ENCODE measurements at regions not wholly inside any gene's neighbourhood (a gene's known extent, or its start where the extent isn't known, plus 50 kb on each side); places are given as distances from the start of the nearest gene placed in this dataset.

GRCh38 chr22:48004038-48004437 is 1241.6 kb downstream of the TBC1D22A start:
- TF ChIP-seq CTCF (IDR thresholded peaks at IDR 0.05; ENCODE audit: low read depth, low read length, poor library complexity, severe bottlenecking) (peak; percentile 57), EZH2phosphoT487 (IDR thresholded peaks at IDR 0.05; ENCODE audit: borderline replicate concordance, low read length) (no peak)
- no peaks in the 10 kb centered on the region for H3K9me3 ChIP-seq (ENCODE audit: control insufficient read depth, insufficient read depth, low read length)
- no peaks in the 10 kb centered on the region for H3K9me2 ChIP-seq (replicated peaks; ENCODE audit: control insufficient read depth, low read length)
- H3K4me2 ChIP-seq (ENCODE audit: low read length): no peak overlapping the region
- H3K27ac ChIP-seq (ENCODE audit: low read depth, low read length): no peak overlapping the region
- no peaks in the 10 kb centered on the region for H3K79me2 ChIP-seq (ENCODE audit: control insufficient read depth, low read length)
- H3K27me3 ChIP-seq (ENCODE audit: control insufficient read depth, low read length): no peaks in the 10 kb centered on the region
- H3K4me1 ChIP-seq (ENCODE audit: control insufficient read depth, low read length): peaks cover 10% of the 10 kb centered on the region
- no peaks in the 10 kb centered on the region for H3F3A ChIP-seq (ENCODE audit: control insufficient read depth, insufficient read depth)
- no peaks in the 10 kb centered on the region for H3K36me3 ChIP-seq (ENCODE audit: control insufficient read depth, low read length)
- H4K20me1 ChIP-seq (ENCODE audit: control insufficient read depth, insufficient read depth, low read depth, low read length): no peaks in the 10 kb centered on the region
- no peak overlapping the region for H3K4me3 ChIP-seq (ENCODE audit: low read length)

GRCh38 chr22:48001101-48001500 is 1238.7 kb downstream of the TBC1D22A start:
- Histone ChIP-seq H3K27me3 (ENCODE audit: control insufficient read depth, low read length) (no peaks in the 10 kb centered on the region), H3K9me2 (replicated peaks; ENCODE audit: control insufficient read depth, low read length) (no peaks in the 10 kb centered on the region), H3K79me2 (ENCODE audit: control insufficient read depth, low read length) (no peaks in the 10 kb centered on the region), H3K4me3 (ENCODE audit: low read length) (no peak overlapping the region), H3K9me3 (ENCODE audit: control insufficient read depth, insufficient read depth, low read length) (no peaks in the 10 kb centered on the region), H3K4me2 (ENCODE audit: low read length) (no peak overlapping the region), H4K20me1 (ENCODE audit: control insufficient read depth, insufficient read depth, low read depth, low read length) (no peaks in the 10 kb centered on the region), H3K4me1 (ENCODE audit: control insufficient read depth, low read length) (peaks cover 22% of the 10 kb centered on the region), H3K36me3 (ENCODE audit: control insufficient read depth, low read length) (no peaks in the 10 kb centered on the region), H3K27ac (ENCODE audit: low read depth, low read length) (no peak overlapping the region), H3F3A (ENCODE audit: control insufficient read depth, insufficient read depth) (no peaks in the 10 kb centered on the region)
- TF ChIP-seq CTCF (IDR thresholded peaks at IDR 0.05; ENCODE audit: low read depth, low read length, poor library complexity, severe bottlenecking): no peak
- TF ChIP-seq EZH2phosphoT487 (IDR thresholded peaks at IDR 0.05; ENCODE audit: borderline replicate concordance, low read length): no peak

GRCh38 chr22:47997612-47998011 is 1235.2 kb downstream of the TBC1D22A start:
- peaks cover 17% of the 10 kb centered on the region for H3K4me1 ChIP-seq (ENCODE audit: control insufficient read depth, low read length)
- H3K79me2 ChIP-seq (ENCODE audit: control insufficient read depth, low read length): no peaks in the 10 kb centered on the region
- H3K27ac ChIP-seq (ENCODE audit: low read depth, low read length): no peak overlapping the region
- TF ChIP-seq EZH2phosphoT487 (IDR thresholded peaks at IDR 0.05; ENCODE audit: borderline replicate concordance, low read length) (no peak), CTCF (IDR thresholded peaks at IDR 0.05; ENCODE audit: low read depth, low read length, poor library complexity, severe bottlenecking) (no peak)
- H3K27me3 ChIP-seq (ENCODE audit: control insufficient read depth, low read length): no peaks in the 10 kb centered on the region
- no peaks in the 10 kb centered on the region for H3K36me3 ChIP-seq (ENCODE audit: control insufficient read depth, low read length)
- no peaks in the 10 kb centered on the region for H3F3A ChIP-seq (ENCODE audit: control insufficient read depth, insufficient read depth)
- no peaks in the 10 kb centered on the region for H3K9me2 ChIP-seq (replicated peaks; ENCODE audit: control insufficient read depth, low read length)
- H4K20me1 ChIP-seq (ENCODE audit: control insufficient read depth, insufficient read depth, low read depth, low read length): no peaks in the 10 kb centered on the region
- H3K4me2 ChIP-seq (ENCODE audit: low read length): no peak overlapping the region
- H3K9me3 ChIP-seq (ENCODE audit: control insufficient read depth, insufficient read depth, low read length): no peaks in the 10 kb centered on the region
- H3K4me3 ChIP-seq (ENCODE audit: low read length): no peak overlapping the region
